ENCODE measurements at regions not wholly inside any gene's neighbourhood (a gene's known extent, or its start where the extent isn't known, plus 50 kb on each side); places are given as distances from the start of the nearest gene placed in this dataset.
"Not testable (repeated sequence)": the region's sequence is repeated elsewhere in the genome, so short reads cannot be mapped to it uniquely, and the experiment has no call there.

GRCh38 chr6:33507261-33507660, 52.9 kb downstream of the ZBTB9 start:
- in situ Hi-C loops (cut with MboI; ENCODE audit: low pct_ligation_motif_present in 1 of 4, low pct_unique_long_range_greater_than_20kb in 1 of 4, low sequenced_read_pairs in 3 of 4): no loop called here
- Histone ChIP-seq H3K27me3 (no peaks in the 10 kb centered on the region), H3K36me3 (no peaks in the 10 kb centered on the region), H3K9me3 (no peaks in the 10 kb centered on the region), H3K4me1 (no peaks in the 10 kb centered on the region), H3K27ac (no peak overlapping the region), H3K4me3 (no peak overlapping the region)
- intact Hi-C loops (cut with DNase I; ENCODE audit: low total_unique reads): no loop called here
- 91% methylated on average over 3 of the region's 3 CpGs; no CpG with 5 or more reads in 1 of the 2 donors for WGBS, 2 donors (ENCODE audit: low coverage in 1 of 2)
- DNase-seq: no peak
- no peak for TF ChIP-seq CTCF (IDR thresholded peaks at IDR 0.05)
- no peak for TF ChIP-seq POLR2A (IDR thresholded peaks at IDR 0.05)
- no peak for TF ChIP-seq POLR2AphosphoS5 (IDR thresholded peaks at IDR 0.05)
- TF ChIP-seq EP300 (IDR thresholded peaks at IDR 0.05; ENCODE audit: low read depth): no peak

GRCh38 chr6:33508935-33509926, 54.9 kb downstream of the ZBTB9 start:
- H3K27ac ChIP-seq: peak overlapping the region in 1 of 4 donors; percentile 6
- H3K4me1 ChIP-seq: no peaks in the 10 kb centered on the region
- intact Hi-C loops (cut with DNase I; ENCODE audit: low total_unique reads): no loop called here
- in situ Hi-C loops (cut with MboI; ENCODE audit: low pct_ligation_motif_present in 1 of 4, low pct_unique_long_range_greater_than_20kb in 1 of 4, low sequenced_read_pairs in 3 of 4): no loop called here
- 27 to 33% methylated on average over 8 to 16 of the region's 16 CpGs for WGBS, 2 donors (ENCODE audit: low coverage in 1 of 2)
- DNase-seq: no peak
- H3K9me3 ChIP-seq: no peaks in the 10 kb centered on the region
- TF ChIP-seq POLR2AphosphoS5 (IDR thresholded peaks at IDR 0.05) (no peak), POLR2A (IDR thresholded peaks at IDR 0.05) (no peak), EP300 (IDR thresholded peaks at IDR 0.05; ENCODE audit: low read depth) (no peak), CTCF (IDR thresholded peaks at IDR 0.05) (no peak)
- H3K36me3 ChIP-seq: no peaks in the 10 kb centered on the region
- H3K27me3 ChIP-seq: no peaks in the 10 kb centered on the region
- peak overlapping the region in 1 of 4 donors; percentile 16 for H3K4me3 ChIP-seq

- Histone ChIP-seq H3K4me1 (no peaks in the 10 kb centered on the region), H3K27me3 (no peaks in the 10 kb centered on the region), H3K27ac (no peak overlapping the region), H3K36me3 (no peaks in the 10 kb centered on the region), H3K9me3 (no peaks in the 10 kb centered on the region), H3K4me3 (no peak overlapping the region)
- intact Hi-C loops (cut with DNase I; ENCODE audit: low total_unique reads): no loop called here
- no peak for DNase-seq
- WGBS, 2 donors (ENCODE audit: low coverage in 1 of 2): 100% methylated on average over 1 of the region's 1 CpG
- in situ Hi-C loops (cut with MboI; ENCODE audit: low pct_ligation_motif_present in 1 of 4, low pct_unique_long_range_greater_than_20kb in 1 of 4, low sequenced_read_pairs in 3 of 4): no loop called here
- TF ChIP-seq POLR2A (IDR thresholded peaks at IDR 0.05) (no peak), EP300 (IDR thresholded peaks at IDR 0.05; ENCODE audit: low read depth) (no peak), CTCF (IDR thresholded peaks at IDR 0.05) (no peak), POLR2AphosphoS5 (IDR thresholded peaks at IDR 0.05) (no peak)
Observed at GRCh38 chr6:33513213-33513612, 58.8 kb downstream of the ZBTB9 start.

GRCh38 chr6:33516726-33517125, 62.4 kb downstream of the ZBTB9 start:
- Histone ChIP-seq H3K4me1 (no peaks in the 10 kb centered on the region), H3K27ac (no peak overlapping the region), H3K9me3 (no peaks in the 10 kb centered on the region), H3K36me3 (no peaks in the 10 kb centered on the region), H3K27me3 (no peaks in the 10 kb centered on the region), H3K4me3 (no peak overlapping the region)
- TF ChIP-seq POLR2AphosphoS5 (IDR thresholded peaks at IDR 0.05): no peak
- no peak for TF ChIP-seq CTCF (IDR thresholded peaks at IDR 0.05)
- TF ChIP-seq POLR2A (IDR thresholded peaks at IDR 0.05): no peak
- TF ChIP-seq EP300 (IDR thresholded peaks at IDR 0.05; ENCODE audit: low read depth): no peak
- 86% methylated on average over 3 of the region's 4 CpGs; no CpG with 5 or more reads in 1 of the 2 donors for WGBS, 2 donors (ENCODE audit: low coverage in 1 of 2)
- in situ Hi-C loops (cut with MboI; ENCODE audit: low pct_ligation_motif_present in 1 of 4, low pct_unique_long_range_greater_than_20kb in 1 of 4, low sequenced_read_pairs in 3 of 4): no loop called here
- no peak for DNase-seq
- intact Hi-C loops (cut with DNase I; ENCODE audit: low total_unique reads): no loop called here

- H3K9me3 ChIP-seq; in situ Hi-C loops (cut with MboI; ENCODE audit: low pct_ligation_motif_present in 1 of 4, low pct_unique_long_range_greater_than_20kb in 1 of 4, low sequenced_read_pairs in 3 of 4); H3K27me3 ChIP-seq; DNase-seq; intact Hi-C loops (cut with DNase I; ENCODE audit: low total_unique reads); H3K4me3 ChIP-seq; H3K27ac ChIP-seq; H3K4me1 ChIP-seq; H3K36me3 ChIP-seq: not testable (repeated sequence)
- WGBS, 2 donors (ENCODE audit: low coverage in 1 of 2): 91 to 100% methylated on average over 1 to 9 of the region's 10 CpGs
Observed at GRCh38 chr6:33520636-33521488, 59.2 kb downstream of the BAK1 start.

Data from transverse colon (tissue), 4 donors.